ENCODE measurements at regions not wholly inside any gene's neighbourhood (a gene's known extent, or its start where the extent isn't known, plus 50 kb on each side); places are given as distances from the start of the nearest gene placed in this dataset.

- DNase-seq (ENCODE audit: low read depth in 1 of 2, low spot score in 2 of 2) (no peak), FAIRE-seq (no peak)
- no peak overlapping the region for H2BK15ac ChIP-seq (ENCODE audit: low read length)
- no peak overlapping the region for H3K4me2 ChIP-seq (ENCODE audit: insufficient read depth in 1 of 2, low read depth in 2 of 2, low read length in 2 of 2)
- no peaks in the 10 kb centered on the region for H3K36me3 ChIP-seq (ENCODE audit: control insufficient read depth in 2 of 4, insufficient read depth in 4 of 4, low read length in 3 of 4)
- no peaks in the 10 kb centered on the region for H3K79me2 ChIP-seq (ENCODE audit: control insufficient read depth in 1 of 2, insufficient read depth in 2 of 2, low read length in 2 of 2)
- no peaks in the 10 kb centered on the region for H3K23me2 ChIP-seq (ENCODE audit: low read depth, low read length)
- no peak overlapping the region for H2AFZ ChIP-seq (ENCODE audit: low read length)
- H2AK5ac ChIP-seq (ENCODE audit: low read depth, low read length), result no peak overlapping the region
- no peak overlapping the region for H3K4ac ChIP-seq (replicated peaks; ENCODE audit: insufficient read length, low read depth, low read length)
- H3K27ac ChIP-seq (ENCODE audit: low read depth, low read length), result no peak overlapping the region
- H3K4me1 ChIP-seq (replicated peaks in 1 of 4; ENCODE audit: control insufficient read depth in 3 of 4, insufficient read depth in 4 of 4, low read length in 3 of 4), result no peaks in the 10 kb centered on the region; a peak in 1 of 7 replicates
- POLR2A ChIA-PET (ENCODE audit: partially characterized antibody), result no interaction called here
- H3K14ac ChIP-seq (ENCODE audit: insufficient read length), result no peak overlapping the region
- no peaks in the 10 kb centered on the region for H3K9me3 ChIP-seq (ENCODE audit: insufficient read depth in 2 of 2, low read depth in 1 of 2, low read length in 1 of 2)
- H2BK5ac ChIP-seq (ENCODE audit: low read depth, low read length), result no peak overlapping the region
- no peak overlapping the region for H3K4me3 ChIP-seq (ENCODE audit: extremely low read depth in 1 of 4, insufficient read depth in 2 of 4, low read depth in 3 of 4, low read length in 4 of 4)
- H2BK12ac ChIP-seq (ENCODE audit: low read depth, low read length), result no peak overlapping the region
- H2BK20ac ChIP-seq (ENCODE audit: low read length), result no peak overlapping the region
- CTCF ChIA-PET (ENCODE audit: partially characterized antibody), result interaction anchor here (0.6 kb wide), 1 partner anchor 1027 kb away, joined by 3 read pairs; no protein-coding TSS in a partner anchor
- H3K9ac ChIP-seq (replicated peaks in 1 of 4; ENCODE audit: extremely low read depth in 1 of 4, low read depth in 3 of 4, low read length in 3 of 4), result no peak overlapping the region
- no peak overlapping the region for H4K91ac ChIP-seq (replicated peaks; ENCODE audit: insufficient read length, low read length)
- no peaks in the 10 kb centered on the region for H3K27me3 ChIP-seq (replicated peaks in 1 of 4; ENCODE audit: control insufficient read depth in 3 of 4, extremely low read depth in 1 of 4, insufficient read depth in 3 of 4, low read length in 3 of 4)
- WGBS, 2 experiments (ENCODE audit: extremely low coverage in 1 of 2, insufficient coverage in 1 of 2, insufficient read length in 1 of 2, insufficient replicate concordance in 2 of 2, low coverage in 1 of 2, low lambda C conversion rate in 2 of 2, missing lambda C conversion rate in 1 of 2), result 93% methylated on average over 5 of the region's 5 CpGs; no CpG with 5 or more reads in 1 of the 2 experiments
- no peaks in the 10 kb centered on the region for H3K79me1 ChIP-seq (ENCODE audit: low read depth, low read length)
- no peak overlapping the region for H2BK120ac ChIP-seq (replicated peaks; ENCODE audit: low read depth, low read length)
- no peaks in the 10 kb centered on the region for H4K20me1 ChIP-seq (replicated peaks in 1 of 2; ENCODE audit: control insufficient read depth in 1 of 2, insufficient read depth in 2 of 2, low read length in 2 of 2)
- H4K8ac ChIP-seq (ENCODE audit: extremely low read depth, insufficient read depth, low read length), result no peak overlapping the region
- no peak overlapping the region for H3K56ac ChIP-seq (replicated peaks; ENCODE audit: insufficient read length, low read depth, low read length)
- no peak overlapping the region for H3K18ac ChIP-seq (ENCODE audit: extremely low read depth, low read length)
- H3K23ac ChIP-seq (ENCODE audit: insufficient read length), result no peak overlapping the region
- no peak overlapping the region for H4K5ac ChIP-seq (ENCODE audit: insufficient read length, low read depth, low read length)
- TF ChIP-seq CBX5 (IDR thresholded peaks at IDR 0.05; ENCODE audit: low read depth, low read length), result no peak
- TF ChIP-seq RNF2 (IDR thresholded peaks at IDR 0.05; ENCODE audit: borderline replicate concordance, low read depth, low read length, missing control alignments, poor library complexity, severe bottlenecking), result no peak
- no peak for TF ChIP-seq RXRA (IDR thresholded peaks at IDR 0.05; ENCODE audit: insufficient read depth, low read depth, low read length)
- no peak for TF ChIP-seq GTF2F1 (IDR thresholded peaks at IDR 0.05; ENCODE audit: borderline replicate concordance, low read depth, low read length)
- TF ChIP-seq TAF1 (IDR thresholded peaks at IDR 0.05; ENCODE audit: low read depth, low read length), result no peak
- TF ChIP-seq EP300 (IDR thresholded peaks at IDR 0.05; ENCODE audit: borderline replicate concordance in 1 of 2, low read depth in 2 of 2, low read length in 2 of 2), result no peak
- TF ChIP-seq SAP30 (IDR thresholded peaks at IDR 0.05; ENCODE audit: insufficient read depth, insufficient replicate concordance, low read length), result no peak
- TF ChIP-seq SP1 (IDR thresholded peaks at IDR 0.05; ENCODE audit: low read depth, low read length), result no peak
- TF ChIP-seq PHF8 (conservative IDR thresholded peaks at IDR 0.05; ENCODE audit: low read depth, low read length), result no peak
- TF ChIP-seq POLR2AphosphoS5 (IDR thresholded peaks at IDR 0.05; ENCODE audit: low read depth, low read length), result no peak
- no peak for TF ChIP-seq KDM5A (IDR thresholded peaks at IDR 0.05; ENCODE audit: low read length)
- no peak for TF ChIP-seq TBP (IDR thresholded peaks at IDR 0.05; ENCODE audit: low read depth, low read length)
- no peak for TF ChIP-seq JUND (IDR thresholded peaks at IDR 0.05; ENCODE audit: low read length)
- TF ChIP-seq SUZ12 (IDR thresholded peaks at IDR 0.05; ENCODE audit: low read length), result no peak
- no peak for TF ChIP-seq NANOG (IDR thresholded peaks at IDR 0.05; ENCODE audit: insufficient read depth, low read depth, low read length, poor library complexity, severe bottlenecking)
Measured at GRCh38 chr2:195214072-195214471, 443.0 kb upstream of the SLC39A10 start.
